ENCODE measurements at regions not wholly inside any gene's neighbourhood (a gene's known extent, or its start where the extent isn't known, plus 50 kb on each side); places are given as distances from the start of the nearest gene placed in this dataset.
"Not testable (repeated sequence)": the region's sequence is repeated elsewhere in the genome, so short reads cannot be mapped to it uniquely, and the experiment has no call there.

DNA sequence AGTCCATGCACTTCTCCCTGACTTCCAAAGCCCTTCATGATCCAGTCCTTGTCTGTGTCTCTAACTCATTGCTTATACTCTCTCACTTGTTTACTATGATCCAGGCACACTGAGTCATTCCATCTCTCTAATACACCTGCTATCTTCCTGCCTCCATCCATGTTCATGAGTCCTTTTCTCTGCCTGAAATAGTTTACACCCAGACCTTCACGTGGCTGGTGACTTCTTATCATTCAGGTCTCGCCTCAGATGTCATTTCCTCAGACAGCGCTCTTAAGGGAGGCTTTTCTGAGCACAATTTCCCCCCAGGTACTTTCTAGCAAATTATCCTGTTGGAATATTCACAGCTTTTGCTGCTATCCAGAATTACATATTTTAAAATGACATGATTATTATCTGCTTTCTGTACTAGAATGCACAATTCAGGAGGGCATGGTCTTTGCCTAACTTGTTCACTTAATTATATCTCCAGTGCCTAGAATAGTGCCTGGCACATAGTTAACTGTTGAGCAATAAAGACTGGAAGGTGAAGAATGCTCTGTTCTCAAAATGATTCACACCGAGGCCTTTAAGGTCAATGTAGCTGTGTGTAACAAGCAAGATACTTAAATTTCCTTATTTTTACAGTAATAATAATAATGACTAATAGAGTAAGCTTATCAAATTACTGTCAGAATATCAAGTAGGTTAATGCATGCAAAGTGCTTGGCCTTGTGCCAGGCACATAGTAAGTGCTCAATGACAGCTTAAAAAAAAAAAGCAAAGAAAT, 183.7 kb upstream of the SPRY2 start:
- DNase-seq, result no peak

DNA sequence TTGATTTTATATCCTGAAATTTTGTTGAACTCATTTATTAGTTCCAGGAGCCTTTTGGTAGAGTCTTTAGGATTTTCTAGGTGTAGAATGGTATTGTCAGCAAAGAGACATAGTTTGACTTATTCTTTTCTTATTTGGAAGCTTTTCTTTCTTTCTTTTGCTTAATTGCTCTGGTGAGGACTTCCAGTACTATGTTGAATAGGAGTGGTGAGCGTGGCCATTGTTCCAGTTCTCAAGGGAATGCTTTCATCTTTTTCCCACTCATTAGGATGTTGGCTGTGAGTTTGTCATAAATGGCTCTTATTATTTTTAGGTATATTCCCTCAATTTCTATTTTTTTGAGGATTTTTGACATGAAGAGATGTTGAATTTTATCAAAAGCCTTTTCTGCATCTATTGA, 182.2 kb upstream of the SPRY2 start:
- no peak for DNase-seq

DNA sequence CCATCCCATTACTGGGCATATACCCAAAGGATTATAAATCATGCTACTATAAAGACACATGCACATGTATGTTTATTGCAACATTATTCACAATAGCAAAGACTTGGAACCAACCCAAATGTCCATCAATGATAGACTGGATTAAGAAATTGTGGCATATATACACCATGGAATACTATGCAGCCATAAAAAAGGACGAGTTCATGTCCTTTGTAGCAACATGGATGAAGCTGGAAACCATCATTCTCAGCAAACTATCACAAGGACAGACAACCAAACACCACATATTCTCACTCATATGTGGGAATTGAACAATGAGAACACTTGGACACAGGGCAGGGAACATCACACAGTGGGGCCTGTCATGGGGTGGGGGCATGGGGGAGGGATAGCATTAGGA, 181.5 kb upstream of the SPRY2 start:
- not testable (repeated sequence) for DNase-seq

DNA sequence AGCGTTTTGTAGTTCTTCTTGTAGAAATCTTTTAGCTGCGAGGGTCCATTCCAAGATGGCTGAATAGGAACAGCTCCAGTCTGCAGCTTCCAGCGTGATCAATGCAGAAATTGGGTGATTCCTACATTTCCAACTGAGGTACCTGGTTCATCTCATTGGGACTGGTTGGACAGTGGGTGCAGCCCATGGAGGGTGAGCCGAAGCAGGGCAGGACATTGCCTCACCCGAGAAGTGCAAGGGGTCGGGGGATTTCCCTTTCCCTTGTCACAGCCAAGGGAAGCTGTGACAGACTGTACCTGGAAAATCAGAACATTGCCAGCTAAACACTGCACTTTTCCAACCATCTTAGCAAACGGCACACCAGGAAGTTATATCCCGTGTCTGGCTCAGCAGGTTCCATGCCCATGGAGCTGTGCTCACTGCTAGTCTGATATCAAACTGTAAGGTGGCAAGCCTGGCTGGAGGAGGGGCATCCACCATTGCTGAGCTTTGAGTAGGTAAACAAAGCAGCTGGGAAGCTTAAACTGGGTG, 176.0 kb upstream of the SPRY2 start:
- DNase-seq, result no peak

DNA sequence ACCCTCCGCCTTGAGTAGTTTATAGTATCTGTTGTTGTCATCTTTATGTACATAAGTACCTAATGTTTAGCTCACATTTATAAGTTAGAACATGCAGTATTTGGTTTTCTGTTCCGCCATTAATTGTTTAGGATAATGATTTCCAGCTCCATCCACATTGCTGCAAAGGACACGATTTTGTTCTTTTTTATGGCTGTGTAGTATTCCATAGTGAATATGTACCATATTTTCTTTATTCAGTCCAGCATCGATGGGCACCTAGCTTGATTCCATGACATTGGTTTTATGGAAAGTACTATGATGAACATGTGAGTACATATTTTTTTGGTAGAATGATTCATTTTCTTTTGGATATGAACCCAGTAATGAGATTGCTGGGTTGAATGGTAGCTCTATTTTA, 174.4 kb upstream of the SPRY2 start:
- no peak for DNase-seq

DNA sequence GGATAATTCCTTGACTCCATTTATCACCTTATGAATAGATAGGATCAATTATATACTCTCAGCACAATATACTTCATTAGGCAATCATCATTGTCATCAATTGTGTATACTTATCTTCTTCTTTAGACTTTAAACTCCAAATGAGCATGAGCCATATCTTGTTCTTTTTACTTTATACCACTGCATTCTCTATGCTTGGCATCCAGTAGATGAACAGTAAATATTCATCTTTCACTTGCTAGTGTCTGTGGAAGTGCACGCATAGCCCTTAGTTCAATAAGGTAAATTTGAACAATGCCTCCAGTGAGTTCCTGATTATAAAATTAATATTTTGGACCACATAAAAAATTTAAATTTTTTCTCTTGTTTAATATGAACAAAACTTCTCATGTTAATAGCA, 172.3 kb upstream of the SPRY2 start:
- DNase-seq, result no peak

DNA sequence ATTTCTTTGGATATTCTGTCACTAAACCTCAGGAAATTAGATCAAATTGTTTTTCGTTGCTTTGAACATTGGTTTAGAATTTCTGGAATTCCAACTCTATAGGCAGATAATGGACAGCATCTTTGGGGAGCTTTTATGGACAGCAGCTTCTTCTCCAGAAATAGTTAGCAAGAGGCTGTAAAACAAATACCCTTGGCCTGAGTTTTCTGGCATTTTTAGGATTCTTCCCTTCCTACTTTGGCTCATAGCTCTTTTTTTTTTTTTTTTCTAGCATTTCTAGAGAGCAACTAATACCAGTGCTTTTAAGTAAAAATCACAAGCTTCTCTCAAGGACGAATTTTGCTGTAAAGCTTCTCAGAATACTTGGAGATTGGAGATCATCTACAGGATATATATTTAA, 169.8 kb upstream of the SPRY2 start:
- DNase-seq, result no peak

DNA sequence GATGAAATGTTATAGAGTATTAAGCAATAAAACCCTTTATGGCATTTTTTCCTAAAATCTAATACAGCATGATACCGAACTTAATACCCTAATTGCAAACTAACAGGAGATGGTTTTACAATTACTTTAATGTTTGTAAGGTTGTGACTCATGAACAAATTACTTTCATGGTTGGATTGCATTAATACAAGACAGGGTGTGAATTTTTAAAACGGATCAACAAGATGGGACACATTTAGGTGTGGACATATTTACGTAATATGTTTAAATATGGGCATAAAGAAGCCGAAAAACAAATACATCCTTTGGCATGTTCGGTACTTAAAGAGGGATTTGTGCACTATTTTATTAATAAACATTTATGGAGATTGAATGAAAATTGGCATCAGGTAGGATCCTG, 168.3 kb upstream of the SPRY2 start:
- no peak for DNase-seq

DNA sequence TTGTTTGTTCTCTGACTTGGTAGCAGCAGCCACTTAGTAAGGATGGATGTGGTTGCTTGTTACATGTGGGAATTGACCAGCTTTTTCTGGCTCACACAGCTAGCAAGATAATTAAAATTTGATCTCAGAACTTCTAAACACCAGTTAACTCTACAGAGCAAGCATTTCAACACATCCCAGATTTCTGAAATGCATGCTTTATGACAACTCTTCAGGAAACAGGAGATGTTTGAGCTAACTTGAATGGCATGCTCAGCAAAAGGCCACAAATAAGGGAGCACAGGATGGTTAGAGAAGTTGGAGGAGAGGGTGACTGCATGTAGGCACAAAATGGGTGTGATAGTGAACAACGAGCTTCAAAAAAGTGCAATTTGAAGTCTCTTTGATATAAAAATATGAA, 167.1 kb upstream of the SPRY2 start:
- no peak for DNase-seq

DNA sequence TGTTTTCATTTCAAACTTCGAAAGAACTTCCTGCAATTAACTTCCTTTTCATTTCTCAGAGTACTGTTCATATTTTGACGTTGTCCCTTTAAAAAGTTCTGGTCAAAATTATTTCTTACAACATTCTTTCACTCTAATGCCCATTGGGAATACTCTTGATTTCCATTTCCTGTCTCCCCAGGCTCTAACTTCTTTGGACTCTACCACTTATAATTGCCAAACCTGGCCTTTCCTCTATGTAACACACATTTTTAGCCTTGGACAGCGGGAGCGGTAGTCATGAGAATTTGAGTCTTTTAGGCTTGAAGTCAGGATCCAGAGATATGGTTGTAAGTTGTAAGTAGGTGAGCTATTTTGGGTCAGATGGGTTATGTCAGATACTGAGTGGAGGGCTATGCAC, 163.5 kb upstream of the SPRY2 start:
- DNase-seq, result no peak

DNA sequence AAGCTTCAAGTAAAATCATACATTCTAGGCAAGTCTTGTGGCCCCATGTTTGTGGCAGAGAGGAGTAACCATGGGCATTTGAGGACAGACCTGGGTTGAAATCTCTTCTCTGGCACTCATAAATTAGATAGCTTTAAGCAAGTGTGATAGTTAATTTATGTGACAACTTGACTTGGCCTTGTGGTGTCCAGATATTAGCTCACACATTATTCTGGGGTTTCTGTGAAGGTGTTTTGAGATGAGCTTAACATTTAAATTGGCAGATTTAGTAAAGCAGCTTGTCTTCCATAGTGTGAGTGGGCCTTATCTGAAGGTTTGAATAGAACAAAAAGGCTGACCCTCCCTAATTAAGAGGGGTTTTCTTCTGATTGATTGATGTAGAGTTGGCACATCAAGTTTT, 161.4 kb upstream of the SPRY2 start:
- no peak for DNase-seq

DNA sequence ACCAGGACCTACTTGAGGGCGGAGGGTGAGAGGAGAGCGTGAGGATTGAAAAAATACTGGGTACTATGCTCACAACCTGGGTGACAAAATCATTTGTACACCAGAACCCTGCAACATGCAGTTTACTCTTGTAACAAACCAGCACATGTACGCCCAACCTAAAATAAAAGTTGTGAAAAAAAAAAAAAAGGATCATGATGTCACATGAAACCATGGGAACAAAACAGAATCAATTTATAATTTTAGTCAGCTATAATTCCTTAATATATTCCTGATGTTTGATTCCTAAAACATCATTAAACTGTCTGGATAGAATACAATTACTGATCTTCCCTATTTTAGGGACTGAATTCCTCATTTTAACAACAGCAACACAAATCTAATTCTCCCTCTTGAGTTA, 160.6 kb upstream of the SPRY2 start:
- DNase-seq, result no peak

DNA sequence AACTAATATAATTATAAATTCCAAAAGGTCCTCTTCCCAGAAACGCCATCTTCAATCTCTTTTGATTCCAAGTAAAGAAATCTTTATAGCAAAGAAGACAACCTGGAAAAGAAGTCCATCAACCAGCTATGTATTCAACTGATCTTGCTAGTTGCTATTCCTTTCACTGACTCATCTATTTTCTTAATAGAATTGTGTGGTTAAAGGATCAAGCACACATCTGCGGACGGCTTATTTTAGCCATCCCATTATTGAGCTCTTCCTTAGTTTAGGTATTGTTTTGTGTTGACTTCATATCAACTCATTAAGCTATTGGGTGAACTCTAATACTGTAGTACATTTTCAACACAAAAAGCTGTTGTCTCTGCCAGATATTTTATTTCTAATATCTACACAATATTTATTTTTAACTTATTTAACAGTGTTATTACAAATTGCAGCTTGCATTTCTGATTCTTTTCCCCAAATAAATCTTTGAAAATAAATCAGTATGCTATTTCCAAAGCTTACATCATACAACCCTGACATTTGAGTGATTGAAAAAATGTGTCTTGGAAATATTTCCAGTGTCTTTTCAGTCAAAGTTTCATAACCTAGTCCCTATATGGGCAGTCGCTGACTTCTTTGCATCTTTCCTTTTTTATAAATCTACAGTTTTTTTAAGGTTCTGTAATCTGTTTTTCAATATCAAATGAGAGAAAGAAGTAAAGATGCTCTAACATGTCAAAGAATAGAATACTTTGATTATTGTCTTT, 158.8 kb upstream of the SPRY2 start:
- DNase-seq, result no peak

DNA sequence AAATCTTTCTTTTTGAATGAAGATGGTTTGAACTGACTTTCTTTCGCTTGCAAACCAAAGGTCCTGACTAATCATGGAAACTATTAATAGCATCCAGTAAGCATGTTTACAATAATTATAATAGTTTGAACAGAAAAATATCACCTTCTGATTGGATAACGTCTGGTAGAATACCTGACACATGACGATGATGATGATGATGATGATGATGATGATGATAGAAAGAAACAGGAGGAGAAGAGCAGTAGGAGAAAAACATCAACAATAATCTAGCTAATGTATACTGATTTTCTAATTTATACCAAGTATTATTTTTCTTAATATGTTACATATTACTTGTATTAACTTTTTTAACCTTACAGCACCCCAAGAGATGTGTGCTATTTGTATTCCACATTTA, 157.5 kb upstream of the SPRY2 start:
- DNase-seq, result no peak

DNA sequence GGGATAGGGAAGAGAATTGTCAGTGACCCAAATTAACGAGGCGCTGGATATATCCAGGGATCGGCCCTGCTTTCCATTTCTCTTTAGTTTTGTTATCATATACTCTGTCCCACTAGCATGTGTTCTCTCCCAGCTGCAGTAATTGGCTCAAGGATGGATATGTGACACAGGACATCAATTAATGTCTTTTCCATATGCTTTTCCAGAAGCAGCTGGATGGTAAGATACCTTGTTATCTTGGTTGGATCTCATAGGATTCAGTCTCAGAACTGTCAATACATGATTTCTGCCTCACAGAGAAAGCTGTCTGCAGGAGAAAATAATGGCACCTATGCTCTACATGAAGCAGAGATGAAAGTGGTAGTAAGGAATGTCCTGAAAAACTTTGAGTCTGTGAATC, 157.1 kb upstream of the SPRY2 start:
- no peak for DNase-seq

DNA sequence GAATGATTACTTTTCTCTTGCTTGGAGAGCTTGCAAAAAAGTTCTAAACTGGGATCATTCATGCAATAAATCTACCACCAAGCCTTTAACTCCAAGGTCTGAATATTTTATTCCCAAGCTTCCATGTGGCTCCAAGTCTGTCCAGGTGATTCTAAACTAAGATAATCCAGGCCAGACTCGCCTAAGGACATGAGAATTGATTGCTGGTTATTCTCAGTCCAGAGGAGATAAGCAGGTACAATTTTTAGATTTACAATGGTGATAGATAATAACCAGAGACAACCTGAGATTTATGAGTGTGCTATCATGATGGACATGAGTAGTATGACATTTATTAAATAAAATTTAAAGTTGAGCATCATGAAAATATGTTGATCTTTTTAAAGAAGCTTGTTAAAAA, 156.5 kb upstream of the SPRY2 start:
- DNase-seq, result no peak

DNA sequence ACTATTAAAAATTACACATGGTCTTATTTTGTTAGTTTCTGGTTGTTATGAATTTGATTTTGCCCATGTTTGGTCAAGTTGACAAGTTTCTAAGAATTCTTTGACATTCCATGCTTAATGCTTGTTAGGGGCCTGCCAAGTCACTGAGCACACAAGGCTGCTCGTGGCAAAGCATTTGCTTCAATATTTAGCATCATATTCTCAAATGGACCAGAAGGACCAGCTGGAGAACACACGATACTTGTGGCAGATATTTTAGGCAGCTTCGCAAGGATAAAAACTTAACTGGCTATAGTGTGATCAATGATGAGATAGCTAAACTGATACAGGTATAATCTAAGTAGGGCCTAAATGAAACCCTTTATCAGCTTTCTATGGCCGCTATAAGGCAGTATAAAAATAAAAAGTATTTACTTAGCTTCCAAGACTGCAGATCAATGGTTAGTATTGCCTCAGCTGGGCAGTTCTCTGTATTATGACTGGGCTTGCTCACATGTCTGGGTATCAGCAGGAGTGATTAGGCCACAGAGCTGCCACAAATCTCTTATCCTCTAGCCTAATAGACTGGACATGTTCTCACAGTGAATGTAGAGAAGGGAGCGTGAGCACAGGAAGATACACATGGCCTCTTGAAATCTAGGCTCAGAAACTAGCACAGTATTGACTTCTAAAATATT, 155.9 kb upstream of the SPRY2 start:
- no peak for DNase-seq

DNA sequence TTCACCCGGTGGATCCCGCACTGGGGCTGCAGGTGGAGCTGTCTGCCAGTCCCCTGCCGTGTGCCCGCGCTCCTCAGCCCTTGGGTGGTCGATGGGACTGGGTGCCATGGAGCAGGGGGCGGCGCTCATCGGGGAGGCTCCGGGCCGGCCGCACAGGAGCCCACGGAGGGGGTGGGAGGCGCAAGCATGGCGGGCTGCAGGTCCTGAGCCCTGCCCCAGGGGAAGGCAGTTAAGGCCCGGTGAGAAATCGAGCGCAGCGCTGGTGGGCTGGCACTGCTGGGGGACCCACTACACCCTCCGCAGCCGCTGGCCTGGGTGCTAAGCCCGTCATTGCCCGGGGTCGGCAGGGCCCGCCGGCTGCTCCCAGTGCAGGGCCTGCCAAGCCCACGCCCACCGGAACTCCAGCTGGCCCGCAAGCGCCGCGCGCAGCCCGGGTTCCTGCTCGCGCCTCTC, 149.6 kb upstream of the SPRY2 start:
- not testable (repeated sequence) for DNase-seq

DNA sequence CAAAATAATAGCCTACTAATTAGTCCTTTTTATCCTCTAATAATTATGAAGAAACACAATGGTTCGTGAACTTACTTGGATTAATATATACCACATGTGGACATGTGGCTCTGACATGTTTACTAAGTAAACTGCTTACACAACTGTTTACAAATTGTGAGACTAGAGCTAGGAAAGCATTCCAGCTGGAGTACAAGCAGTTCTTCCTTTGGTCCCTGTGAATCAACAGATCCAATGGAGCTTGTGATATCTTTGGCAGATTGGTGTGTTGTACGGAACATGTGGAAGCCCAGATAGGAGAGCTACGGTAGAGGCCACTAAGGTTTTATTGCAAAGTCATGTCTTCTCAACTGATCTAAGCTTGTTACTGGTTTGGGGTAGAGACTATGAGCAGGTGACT, 145.5 kb upstream of the SPRY2 start:
- no peak for DNase-seq

DNA sequence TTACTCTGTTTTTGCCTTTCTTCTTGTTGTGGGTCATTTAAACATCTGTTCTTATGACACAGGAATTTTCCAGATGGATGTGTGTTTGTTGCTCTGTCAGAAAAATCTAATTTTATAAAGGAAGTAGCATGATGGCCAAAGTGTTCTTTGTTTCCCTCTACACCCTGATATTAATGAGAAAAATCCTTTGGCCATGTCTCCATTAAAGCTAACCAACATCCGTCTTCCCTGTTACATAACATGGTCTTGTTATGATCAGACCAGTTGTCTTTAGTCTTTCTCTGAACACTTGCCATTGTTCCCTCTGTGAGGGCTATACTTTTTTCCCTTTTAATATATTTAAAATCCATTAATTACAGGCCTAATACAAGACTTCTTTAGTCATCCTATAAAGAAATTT, 142.2 kb upstream of the SPRY2 start:
- DNase-seq, result no peak

DNA sequence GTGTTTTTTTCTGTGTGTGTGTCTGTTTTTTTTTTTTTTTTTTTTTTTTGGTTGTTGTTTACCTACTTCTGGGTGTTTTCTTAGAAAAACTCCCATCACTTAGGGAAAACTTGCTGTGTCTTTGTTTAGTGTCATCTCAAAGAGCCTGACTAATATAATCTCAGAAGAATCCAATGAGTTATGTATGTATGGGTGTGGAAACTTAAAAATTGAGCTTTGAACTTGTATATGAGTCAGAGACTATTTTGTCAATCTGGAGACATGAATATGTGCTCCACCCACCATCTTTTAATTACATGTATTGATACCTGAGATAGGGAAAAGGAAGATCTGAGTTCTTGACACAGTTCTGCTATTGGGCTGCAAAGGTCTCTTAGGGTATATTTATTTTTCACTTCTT, 140.7 kb upstream of the SPRY2 start:
- no peak for DNase-seq
